Dermis microvascular lymphatic vessel endothelial cell (primary cell): ENCODE measurements at regions not wholly inside any gene's neighbourhood (a gene's known extent, or its start where the extent isn't known, plus 50 kb on each side); places are given as distances from the start of the nearest gene placed in this dataset.
"Not testable (repeated sequence)": the region's sequence is repeated elsewhere in the genome, so short reads cannot be mapped to it uniquely, and the experiment has no call there.

Experiments used
- DNase-seq, 2 donors: peaks; one replicate each; pipeline versions ENCODE4 v3.0.0 to v3.0.0-alpha.2; 2010; ENCODE audit warnings: low read depth in 2 of 2

GRCh38 chr11:29485641-29486040 is 531.2 kb downstream of the KCNA4 start:
- no peak for DNase-seq

- no peak for DNase-seq
Measured at GRCh38 chr11:29484548-29484947, 532.3 kb downstream of the KCNA4 start.

- DNase-seq: no peak
Measured at GRCh38 chr11:29483831-29484230, 533.0 kb downstream of the KCNA4 start.

GRCh38 chr11:29482510-29482909 is 534.3 kb downstream of the KCNA4 start:
- DNase-seq: no peak

GRCh38 chr11:29481738-29482137 is 535.1 kb downstream of the KCNA4 start:
- no peak for DNase-seq

- no peak for DNase-seq
Measured at GRCh38 chr11:29480981-29481380, 535.8 kb downstream of the KCNA4 start.

- DNase-seq: no peak
Measured at GRCh38 chr11:29458252-29458651, 558.6 kb downstream of the KCNA4 start.

GRCh38 chr11:29452146-29452545 is 564.7 kb downstream of the KCNA4 start:
- DNase-seq: peak in 1 of 2 donors; percentile 86

GRCh38 chr11:29449281-29450074 is 567.4 kb downstream of the KCNA4 start:
- no peak for DNase-seq

- DNase-seq: peak in 1 of 2 donors; percentile 24
Measured at GRCh38 chr11:29448246-29448877, 568.5 kb downstream of the KCNA4 start.

- DNase-seq: no peak
Measured at GRCh38 chr11:29447821-29448220, 569.0 kb downstream of the KCNA4 start.

- no peak for DNase-seq
Measured at GRCh38 chr11:29446132-29446531, 570.7 kb downstream of the KCNA4 start.

- not testable (repeated sequence) for DNase-seq
Measured at GRCh38 chr11:29445191-29445590, 571.6 kb downstream of the KCNA4 start.

GRCh38 chr11:29438815-29439214 is 578.0 kb downstream of the KCNA4 start:
- no peak for DNase-seq

- DNase-seq: peak in 1 of 2 donors; percentile 37
Measured at GRCh38 chr11:29435421-29435820, 581.4 kb downstream of the KCNA4 start.

- DNase-seq: peak in 1 of 2 donors; percentile 12
Measured at GRCh38 chr11:29432719-29433325, 584.0 kb downstream of the KCNA4 start.

GRCh38 chr11:29405305-29405704 is 611.5 kb downstream of the KCNA4 start:
- DNase-seq: no peak

- no peak for DNase-seq
Measured at GRCh38 chr11:29395555-29396072, 621.2 kb downstream of the KCNA4 start.

- no peak for DNase-seq
Measured at GRCh38 chr11:29389793-29390192, 627.0 kb downstream of the KCNA4 start.

- DNase-seq: no peak
Measured at GRCh38 chr11:29373725-29374124, 643.1 kb downstream of the KCNA4 start.

GRCh38 chr11:29368126-29368525 is 648.7 kb downstream of the KCNA4 start:
- DNase-seq: no peak

GRCh38 chr11:29364006-29364405 is 652.8 kb downstream of the KCNA4 start:
- no peak for DNase-seq
